ENCODE measurements at regions not wholly inside any gene's neighbourhood (a gene's known extent, or its start where the extent isn't known, plus 50 kb on each side); places are given as distances from the start of the nearest gene placed in this dataset.
"Not testable (repeated sequence)": the region's sequence is repeated elsewhere in the genome, so short reads cannot be mapped to it uniquely, and the experiment has no call there.

GRCh38 chr18:25538175-25538922, 186.4 kb upstream of the ZNF521 start:
- no peak for DNase-seq

- no peak for DNase-seq
Observed at GRCh38 chr18:25535495-25535894, 183.5 kb upstream of the ZNF521 start.

- no peak for DNase-seq
Observed at GRCh38 chr18:25534401-25534800, 182.4 kb upstream of the ZNF521 start.

- no peak for DNase-seq
Observed at GRCh38 chr18:25533218-25533617, 181.3 kb upstream of the ZNF521 start.

- no peak for DNase-seq
Observed at GRCh38 chr18:25531207-25531606, 179.2 kb upstream of the ZNF521 start.

GRCh38 chr18:25525789-25526188, 173.8 kb upstream of the ZNF521 start:
- not testable (repeated sequence) for DNase-seq

GRCh38 chr18:25518716-25519053, 166.7 kb upstream of the ZNF521 start:
- no peak for DNase-seq

- no peak for DNase-seq
Observed at GRCh38 chr18:25517881-25518715, 166.1 kb upstream of the ZNF521 start.

GRCh38 chr18:25516747-25517498, 165.0 kb upstream of the ZNF521 start:
- no peak for DNase-seq

- no peak for DNase-seq
Observed at GRCh38 chr18:25516121-25516520, 164.2 kb upstream of the ZNF521 start.

- DNase-seq = no peak
Observed at GRCh38 chr18:25510096-25510495, 158.1 kb upstream of the ZNF521 start.

- no peak for DNase-seq
Observed at GRCh38 chr18:25503567-25504081, 151.7 kb upstream of the ZNF521 start.

GRCh38 chr18:25497151-25497794, 145.3 kb upstream of the ZNF521 start:
- no peak for DNase-seq

GRCh38 chr18:25496544-25496943, 144.6 kb upstream of the ZNF521 start:
- DNase-seq = no peak

GRCh38 chr18:25495606-25496005, 143.6 kb upstream of the ZNF521 start:
- DNase-seq = no peak

GRCh38 chr18:25494888-25495287, 142.9 kb upstream of the ZNF521 start:
- DNase-seq = no peak

GRCh38 chr18:25493401-25493800, 141.4 kb upstream of the ZNF521 start:
- DNase-seq = no peak

- no peak for DNase-seq
Observed at GRCh38 chr18:25490316-25490715, 138.3 kb upstream of the ZNF521 start.

- no peak for DNase-seq
Observed at GRCh38 chr18:25473008-25473407, 121.0 kb upstream of the ZNF521 start.

GRCh38 chr18:25470756-25471524, 119.0 kb upstream of the ZNF521 start:
- not testable (repeated sequence) for DNase-seq

- no peak for DNase-seq
Observed at GRCh38 chr18:25470062-25470461, 118.1 kb upstream of the ZNF521 start.

GRCh38 chr18:25469489-25469888, 117.5 kb upstream of the ZNF521 start:
- no peak for DNase-seq

Data from activated CD8-positive, alpha-beta memory T cell treated with anti-CD3 and anti-CD28 coated beads, Interleukin-2, amount 50 U/mL, for 48 hours (primary cell).